IMR-90 (cell line): ENCODE measurements at regions not wholly inside any gene's neighbourhood (a gene's known extent, or its start where the extent isn't known, plus 50 kb on each side); places are given as distances from the start of the nearest gene placed in this dataset.

Source experiments
- ATAC-seq: fragments of 200-7000 bp; cut with Tn5 transposase; 2 replicates; pipeline ENCODE4 v1.9.1; 2020; ENCODE audit warnings: low read depth, mild to moderate bottlenecking, moderate library complexity
- BruUV-seq: library from RNA; stranded (reverse); fragments of 400-500 nt; replicated peaks from 2 replicates; lab custom pipeline; 2021; lab: Mats Ljungman, UMichigan
- CTCF ChIA-PET: fragments of 300-600 bp; formaldehyde crosslinking; extraction: SDS; loops from one replicate; lab custom pipeline; 2021; ENCODE audit warnings: antibody characterized with exemption; lab: Yijun Ruan, JAX
- POLR2A ChIA-PET: fragments of 300-600 bp; sonication (Branson Sonifier 250); formaldehyde crosslinking; loops from one replicate; lab custom pipeline; 2022; ENCODE audit warnings: antibody characterized with exemption; ENCODE audit not compliant: unreplicated experiment; lab: Charles Lee
- DNase-seq: peaks from one replicate; pipeline ENCODE4 v3.0.0; 2013
- H2AFZ ChIP-seq: replicated peaks from 2 replicates; pipeline ENCODE3; 2013; ENCODE audit warnings: low read length, mild to moderate bottlenecking; ENCODE audit not compliant: poor library complexity
- H2AK5ac ChIP-seq: 2 replicates; pipeline ENCODE4 v1.6.1; 2013; ENCODE audit warnings: low read depth, low read length, inconsistent platforms
- H2AK9ac ChIP-seq: replicated peaks from 2 replicates; pipeline ENCODE3; 2013; ENCODE audit warnings: mild to moderate bottlenecking, low read depth, low read length, moderate library complexity; ENCODE audit not compliant: poor library complexity
- H2BK120ac ChIP-seq: 2 replicates; pipeline ENCODE4 v1.6.1; 2013; ENCODE audit warnings: low read depth, low read length, inconsistent platforms
- H2BK15ac ChIP-seq: 3 replicates; pipeline ENCODE4 v1.6.1; 2013; ENCODE audit warnings: low read depth, low read length, inconsistent platforms
- H2BK20ac ChIP-seq: 2 replicates; pipeline ENCODE4 v1.6.1; 2013; ENCODE audit warnings: low read depth, mild to moderate bottlenecking, inconsistent platforms, low read length, moderate library complexity
- H2BK5ac ChIP-seq: 2 replicates; pipeline ENCODE4 v1.6.1; 2013; ENCODE audit warnings: mild to moderate bottlenecking, low read depth, low read length, inconsistent platforms; ENCODE audit not compliant: poor library complexity, severe bottlenecking
- H3K14ac ChIP-seq: replicated peaks from 2 replicates; pipeline ENCODE4 v1.6.1; 2013; ENCODE audit warnings: low read depth, low read length, inconsistent platforms
- H3K18ac ChIP-seq: 2 replicates; pipeline ENCODE4 v1.6.1; 2013; ENCODE audit warnings: low read depth, low read length, control low read depth
- H3K23ac ChIP-seq: 2 replicates; pipeline ENCODE4 v1.6.1; 2013; ENCODE audit warnings: low read depth, low read length, inconsistent platforms
- H3K27ac ChIP-seq: 2 replicates; pipeline ENCODE4 v1.5.1; 2013; ENCODE audit warnings: mild to moderate bottlenecking, control low read depth, low read length; ENCODE audit not compliant: insufficient read depth
- H3K27me3 ChIP-seq: 2 replicates; pipeline ENCODE4 v1.6.1; 2013; ENCODE audit warnings: low read length; ENCODE audit not compliant: control insufficient read depth, insufficient read depth
- H3K36me3 ChIP-seq: 2 replicates; pipeline ENCODE4 v1.6.1; 2013; ENCODE audit warnings: low read length, mixed read lengths; ENCODE audit not compliant: control insufficient read depth, insufficient read depth
- H3K4ac ChIP-seq: 2 replicates; pipeline ENCODE4 v1.6.1; 2013; ENCODE audit warnings: low read depth, low read length, inconsistent platforms
- H3K4me1 ChIP-seq: 2 replicates; pipeline ENCODE4 v1.6.1; 2013; ENCODE audit warnings: low read length, mixed read lengths; ENCODE audit not compliant: control insufficient read depth, insufficient read depth
- H3K4me2 ChIP-seq: 2 replicates; pipeline ENCODE4 v1.6.1; 2013; ENCODE audit warnings: low read depth, mild to moderate bottlenecking, control low read depth, low read length, moderate library complexity
- H3K4me3 ChIP-seq: 2 replicates; pipeline ENCODE4 v1.5.1; 2013; ENCODE audit warnings: low read depth, mild to moderate bottlenecking, control low read depth, low read length, moderate library complexity; ENCODE audit not compliant: insufficient read depth
- H3K56ac ChIP-seq: 2 replicates; pipeline ENCODE4 v1.6.1; 2013; ENCODE audit warnings: low read length, inconsistent platforms; ENCODE audit not compliant: insufficient read depth; ENCODE audit errors: extremely low read depth
- H3K79me1 ChIP-seq, 2 experiments: 2 replicates each; pipeline ENCODE4 v1.6.1; 2013; ENCODE audit warnings: low read length in 2 of 2, inconsistent platforms in 1 of 2, low read depth in 1 of 2
- H3K9ac ChIP-seq: 2 replicates; pipeline ENCODE4 v1.6.1; 2013; ENCODE audit warnings: low read depth, low read length, control low read depth
- H3K9me1 ChIP-seq: 2 replicates; pipeline ENCODE4 v1.6.1; 2013; ENCODE audit warnings: low read length, inconsistent platforms; ENCODE audit not compliant: insufficient read depth
- H3K9me3 ChIP-seq: 2 replicates; pipeline ENCODE4 v1.6.1; 2013; ENCODE audit warnings: low read length; ENCODE audit not compliant: control insufficient read depth, insufficient read depth
- H4K20me1 ChIP-seq: 2 replicates; pipeline ENCODE4 v1.6.1; 2013; ENCODE audit warnings: low read length, inconsistent platforms; ENCODE audit not compliant: insufficient read depth
- H4K5ac ChIP-seq: 2 replicates; pipeline ENCODE4 v1.6.1; 2013; ENCODE audit warnings: mild to moderate bottlenecking, low read depth, low read length, control low read depth
- H4K8ac ChIP-seq, 2 experiments: 2 replicates each; pipeline ENCODE4 v1.6.1; 2013; ENCODE audit warnings: low read depth in 2 of 2, low read length in 2 of 2, control low read depth in 1 of 2, inconsistent platforms in 1 of 2
- H4K91ac ChIP-seq: 2 replicates; pipeline ENCODE4 v1.6.1; 2013; ENCODE audit warnings: low read depth, low read length, inconsistent platforms; ENCODE audit not compliant: insufficient read depth
- CHD1 ChIP-seq: IDR thresholded peaks from 2 replicates; pipeline ENCODE4 v1.6.1; 2012; ENCODE audit warnings: low read depth, low read length, improper control_type of control experiment
- MAFK ChIP-seq: IDR thresholded peaks from 2 replicates; pipeline ENCODE4 v1.6.1; 2012; ENCODE audit warnings: low read depth, low read length, improper control_type of control experiment
- MAZ ChIP-seq: IDR thresholded peaks from 2 replicates; pipeline ENCODE4 v1.6.1; 2012; ENCODE audit warnings: low read depth, mild to moderate bottlenecking, low read length, improper control_type of control experiment, moderate library complexity, borderline replicate concordance
- WGBS, 2 experiments: methylation state at CpG; one replicate each; pipeline versions ENCODE4 v1.1.5 to v1.1.7; 2013; ENCODE audit warnings: missing lambda C conversion rate in 2 of 2; ENCODE audit not compliant: insufficient read length in 1 of 2; ENCODE audit errors: extremely low coverage in 2 of 2; 5-methylcytosine and 5-hydroxymethylcytosine counted together
- dilution Hi-C: fragments of 300-500 bp; cut with HindIII; formaldehyde crosslinking; loops from one replicate; pipeline ENCODE4 v1.14.3; 2018; ENCODE audit warnings: low sequenced_read_pairs; ENCODE audit not compliant: unreplicated experiment
- in situ Hi-C: fragments of 300-500 bp; cut with MboI; formaldehyde crosslinking; loops from 3 replicates; pipeline ENCODE4 v1.14.3; 2019; ENCODE audit warnings: low sequenced_read_pairs, inconsistent platforms, mixed read lengths
- intact Hi-C: fragments of 100-400 bp; cut with micrococcal nuclease; formaldehyde crosslinking; loops from 2 replicates; pipeline ENCODE4 v1.10.0; 2022
- TF ChIP-seq, protein P1 (sequence below): conservative IDR thresholded peaks from 2 replicates; pipeline ENCODE4 v1.5.1; 2012; ENCODE audit warnings: mild to moderate bottlenecking, low read depth, low read length, improper control_type of control experiment

DNA sequence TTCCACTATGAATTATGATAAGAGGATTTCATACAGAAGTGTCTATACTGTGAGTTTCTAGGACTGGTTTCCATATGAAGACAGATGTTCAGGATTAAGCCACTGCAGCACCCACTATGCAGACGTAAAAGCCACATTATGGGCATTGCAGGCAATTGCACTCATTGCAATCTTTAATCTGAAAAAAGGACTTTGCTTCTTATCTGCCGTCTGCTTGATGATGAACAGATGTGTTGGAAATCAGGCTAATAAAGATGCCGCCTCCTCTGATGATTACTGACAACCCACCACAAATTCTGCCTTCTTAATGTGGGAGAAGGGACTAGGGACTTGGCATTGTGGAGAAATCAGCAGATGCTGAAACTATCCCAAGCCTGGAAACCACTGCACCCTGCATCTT, 276.9 kb downstream of the IRF8 start:
- H3K4me3 ChIP-seq, result no peak overlapping the region
- no peak overlapping the region for H2BK5ac ChIP-seq
- ATAC-seq (no peak), DNase-seq (no peak)
- H2AFZ ChIP-seq, result no peak overlapping the region
- no peak overlapping the region for H2AK5ac ChIP-seq
- no peaks in the 10 kb centered on the region; the same call in none of the 2 replicates for H3K27me3 ChIP-seq
- no peak overlapping the region for H2BK20ac ChIP-seq
- no peaks in the 10 kb centered on the region for H3K36me3 ChIP-seq
- H3K9me1 ChIP-seq, result peaks cover 10% of the 10 kb centered on the region
- peaks cover 5% of the 10 kb centered on the region; the same call in 1 of the 2 replicates for H3K9me3 ChIP-seq
- no peak overlapping the region for H3K18ac ChIP-seq
- H3K14ac ChIP-seq, result no peak overlapping the region
- H3K4me1 ChIP-seq, result peaks cover 5% of the 10 kb centered on the region
- in situ Hi-C loops, result no loop called here
- intact Hi-C loops, result no loop called here
- H2BK15ac ChIP-seq, result no peak overlapping the region
- no peak overlapping the region for H2AK9ac ChIP-seq
- H4K5ac ChIP-seq, result no peak overlapping the region
- BruUV-seq, result no TSS peak
- ChIA-PET POLR2A (no interaction called here), CTCF (no interaction called here)
- no peak overlapping the region for H3K4me2 ChIP-seq
- TF ChIP-seq MAFK (no peak), MAZ (no peak), CHD1 (no peak)
- TF ChIP-seq, protein P1, sequence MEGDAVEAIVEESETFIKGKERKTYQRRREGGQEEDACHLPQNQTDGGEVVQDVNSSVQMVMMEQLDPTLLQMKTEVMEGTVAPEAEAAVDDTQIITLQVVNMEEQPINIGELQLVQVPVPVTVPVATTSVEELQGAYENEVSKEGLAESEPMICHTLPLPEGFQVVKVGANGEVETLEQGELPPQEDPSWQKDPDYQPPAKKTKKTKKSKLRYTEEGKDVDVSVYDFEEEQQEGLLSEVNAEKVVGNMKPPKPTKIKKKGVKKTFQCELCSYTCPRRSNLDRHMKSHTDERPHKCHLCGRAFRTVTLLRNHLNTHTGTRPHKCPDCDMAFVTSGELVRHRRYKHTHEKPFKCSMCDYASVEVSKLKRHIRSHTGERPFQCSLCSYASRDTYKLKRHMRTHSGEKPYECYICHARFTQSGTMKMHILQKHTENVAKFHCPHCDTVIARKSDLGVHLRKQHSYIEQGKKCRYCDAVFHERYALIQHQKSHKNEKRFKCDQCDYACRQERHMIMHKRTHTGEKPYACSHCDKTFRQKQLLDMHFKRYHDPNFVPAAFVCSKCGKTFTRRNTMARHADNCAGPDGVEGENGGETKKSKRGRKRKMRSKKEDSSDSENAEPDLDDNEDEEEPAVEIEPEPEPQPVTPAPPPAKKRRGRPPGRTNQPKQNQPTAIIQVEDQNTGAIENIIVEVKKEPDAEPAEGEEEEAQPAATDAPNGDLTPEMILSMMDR, result no peak
- dilution Hi-C loops, result no loop called here
- WGBS, 2 experiments, result no CpG with 5 or more reads among the region's 3 CpGs
- H2BK120ac ChIP-seq, result no peak overlapping the region
- no peak overlapping the region for H3K4ac ChIP-seq
- H3K9ac ChIP-seq, result no peak overlapping the region
- H3K79me1 ChIP-seq, result no peaks in the 10 kb centered on the region
- no peaks in the 10 kb centered on the region for H4K20me1 ChIP-seq
- no peak overlapping the region for H3K27ac ChIP-seq
- no peak overlapping the region for H3K56ac ChIP-seq
- no peak overlapping the region for H4K91ac ChIP-seq
- H4K8ac ChIP-seq, result no peak overlapping the region
- H3K23ac ChIP-seq, result no peak overlapping the region
